DOHH2 (cell line): ENCODE measurements at regions not wholly inside any gene's neighbourhood (a gene's known extent, or its start where the extent isn't known, plus 50 kb on each side); places are given as distances from the start of the nearest gene placed in this dataset.

Source experiments
- EZH2phosphoT487 ChIP-seq: fragments of 200-600 bp; sonication (generic); IDR thresholded peaks from 2 replicates; pipeline ENCODE4 v1.6.1; 2017; ENCODE audit warnings: borderline replicate concordance, mild to moderate bottlenecking, antibody characterized with exemption, low read length, moderate library complexity, mixed read lengths
- TF ChIP-seq, protein P1 (sequence below): fragments of 200-600 bp; sonication (generic); IDR thresholded peaks from one replicate; pipeline ENCODE4 v1.5.1; 2014; ENCODE audit warnings: antibody characterized with exemption, mild to moderate bottlenecking, low read depth, low read length; ENCODE audit not compliant: poor library complexity, severe bottlenecking

DNA sequence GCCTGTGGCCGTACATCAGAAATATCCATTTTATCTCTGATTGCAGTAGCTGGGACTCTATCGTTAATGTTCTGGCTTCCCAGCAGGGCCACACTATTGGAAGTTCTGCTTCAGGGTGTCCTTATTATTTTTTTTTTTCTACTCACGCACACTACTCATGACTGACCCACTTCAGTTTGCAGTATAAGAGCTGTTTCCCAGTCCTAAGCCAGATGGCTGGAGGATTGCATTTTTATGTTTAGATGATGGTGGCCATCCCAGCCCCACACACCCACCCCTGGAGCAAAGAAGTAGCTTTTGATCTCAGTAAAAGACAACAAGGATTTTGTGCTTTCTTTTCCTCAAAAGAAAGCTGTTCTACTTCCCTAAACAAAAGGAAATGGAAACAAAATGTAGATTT, 557.0 kb upstream of the GALNTL6 start:
- no peak for TF ChIP-seq EZH2phosphoT487
- TF ChIP-seq, protein P1, sequence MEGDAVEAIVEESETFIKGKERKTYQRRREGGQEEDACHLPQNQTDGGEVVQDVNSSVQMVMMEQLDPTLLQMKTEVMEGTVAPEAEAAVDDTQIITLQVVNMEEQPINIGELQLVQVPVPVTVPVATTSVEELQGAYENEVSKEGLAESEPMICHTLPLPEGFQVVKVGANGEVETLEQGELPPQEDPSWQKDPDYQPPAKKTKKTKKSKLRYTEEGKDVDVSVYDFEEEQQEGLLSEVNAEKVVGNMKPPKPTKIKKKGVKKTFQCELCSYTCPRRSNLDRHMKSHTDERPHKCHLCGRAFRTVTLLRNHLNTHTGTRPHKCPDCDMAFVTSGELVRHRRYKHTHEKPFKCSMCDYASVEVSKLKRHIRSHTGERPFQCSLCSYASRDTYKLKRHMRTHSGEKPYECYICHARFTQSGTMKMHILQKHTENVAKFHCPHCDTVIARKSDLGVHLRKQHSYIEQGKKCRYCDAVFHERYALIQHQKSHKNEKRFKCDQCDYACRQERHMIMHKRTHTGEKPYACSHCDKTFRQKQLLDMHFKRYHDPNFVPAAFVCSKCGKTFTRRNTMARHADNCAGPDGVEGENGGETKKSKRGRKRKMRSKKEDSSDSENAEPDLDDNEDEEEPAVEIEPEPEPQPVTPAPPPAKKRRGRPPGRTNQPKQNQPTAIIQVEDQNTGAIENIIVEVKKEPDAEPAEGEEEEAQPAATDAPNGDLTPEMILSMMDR: no peak
